HG02759 (cell line): ENCODE measurements at regions not wholly inside any gene's neighbourhood (a gene's known extent, or its start where the extent isn't known, plus 50 kb on each side); places are given as distances from the start of the nearest gene placed in this dataset.

Source experiments
- ATAC-seq: cut with Tn5 transposase; IDR thresholded peaks from one replicate; pipeline ENCODE4 v1.9.1; 2021; ENCODE audit warnings: mild to moderate bottlenecking, moderate library complexity; ENCODE audit not compliant: unreplicated experiment

DNA sequence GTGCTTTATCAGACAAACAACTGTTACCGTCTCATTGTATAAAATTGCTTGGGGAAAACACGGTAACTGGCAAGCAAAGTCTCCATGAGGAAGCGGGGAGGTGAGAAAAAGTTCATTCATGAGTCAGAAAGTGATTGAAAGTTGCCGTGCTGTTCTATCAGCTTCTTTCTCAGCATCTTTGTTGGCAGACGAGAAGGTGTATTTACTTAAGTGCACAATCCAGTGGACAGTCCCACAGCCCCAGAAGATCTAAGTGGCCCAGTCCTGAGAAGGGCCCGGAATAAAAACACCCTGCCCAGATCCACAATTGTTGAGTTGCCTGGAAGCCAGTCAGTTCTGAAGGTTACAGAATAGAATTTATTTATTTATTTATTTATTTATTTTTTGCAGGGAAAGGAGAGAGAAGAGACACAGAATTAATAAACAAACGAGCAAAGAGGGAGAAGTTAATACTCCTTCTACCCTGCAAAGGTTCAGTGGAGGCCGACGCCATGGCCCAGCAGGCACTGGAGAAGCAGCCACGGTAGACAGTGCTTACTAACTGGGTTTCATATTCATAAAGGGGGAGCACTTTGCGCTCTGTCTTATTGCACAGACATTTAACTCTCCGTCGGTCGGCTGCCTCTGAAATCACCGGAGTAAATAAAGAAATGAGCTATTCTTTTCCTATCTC, 676.0 kb upstream of the SALL3 start:
- ATAC-seq: no peak

DNA sequence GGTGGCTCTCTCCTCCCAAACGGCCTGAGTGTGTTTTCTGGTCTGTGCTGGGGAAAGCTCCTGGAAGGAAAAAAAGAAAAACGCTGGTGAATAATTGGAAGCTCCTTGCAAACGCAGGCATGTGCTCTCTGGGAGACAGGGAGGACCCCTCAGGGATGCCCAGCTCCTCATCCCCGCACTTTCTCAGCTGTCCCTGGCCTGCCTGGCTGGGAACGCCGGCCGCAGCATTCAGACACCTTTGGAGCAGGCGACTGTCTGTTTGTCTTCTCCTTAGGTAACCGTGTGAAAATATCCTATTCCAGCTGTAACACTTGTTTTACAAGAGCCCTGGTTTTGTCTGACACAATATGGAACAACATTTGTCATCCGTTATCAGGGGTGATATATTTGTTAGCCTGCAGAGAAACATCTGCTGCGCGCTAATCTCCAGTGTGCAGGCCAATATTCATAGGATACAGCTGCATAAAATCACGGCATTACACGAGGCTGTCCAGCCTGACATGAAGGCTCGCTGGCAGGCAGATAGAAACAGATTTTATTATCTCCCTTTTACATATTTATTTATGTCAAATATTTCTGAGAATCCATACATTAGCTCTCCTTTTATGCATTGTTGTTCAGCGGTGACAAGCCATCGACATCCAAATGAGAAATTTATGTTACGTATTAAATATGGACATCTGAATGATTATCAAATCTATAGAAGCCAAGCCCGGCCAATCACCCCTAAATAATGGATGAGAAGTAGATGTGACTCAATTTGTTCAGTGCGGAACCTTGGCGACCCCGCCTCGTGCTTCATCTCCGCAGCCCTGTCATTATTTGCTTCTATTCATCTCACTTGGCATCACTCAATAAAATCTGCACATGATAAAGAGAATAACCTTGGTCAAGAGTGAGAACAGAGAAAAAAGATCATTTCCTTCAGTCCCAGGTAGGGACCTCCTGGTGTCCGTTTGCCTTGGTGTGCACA, 675.1 kb upstream of the SALL3 start:
- no peak for ATAC-seq

DNA sequence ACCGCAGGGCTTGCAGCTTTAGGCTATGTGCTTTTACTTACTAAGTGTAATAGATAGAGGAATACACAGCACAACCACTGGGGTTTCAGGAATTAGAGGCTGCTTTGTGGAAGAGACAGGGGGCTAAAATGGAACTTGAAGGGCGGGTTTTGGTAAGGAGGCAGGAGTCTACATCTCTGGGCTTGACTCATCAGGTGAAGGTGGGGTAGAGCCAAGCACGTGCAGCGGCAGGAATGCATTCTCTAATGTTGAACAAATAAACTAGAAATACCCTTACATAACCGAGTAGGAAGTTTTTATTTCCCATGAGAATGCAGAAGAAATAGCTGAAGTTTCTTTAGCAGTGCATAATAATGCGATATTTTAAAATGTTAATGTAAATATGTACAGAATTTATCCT, 673.8 kb upstream of the SALL3 start:
- ATAC-seq: no peak

DNA sequence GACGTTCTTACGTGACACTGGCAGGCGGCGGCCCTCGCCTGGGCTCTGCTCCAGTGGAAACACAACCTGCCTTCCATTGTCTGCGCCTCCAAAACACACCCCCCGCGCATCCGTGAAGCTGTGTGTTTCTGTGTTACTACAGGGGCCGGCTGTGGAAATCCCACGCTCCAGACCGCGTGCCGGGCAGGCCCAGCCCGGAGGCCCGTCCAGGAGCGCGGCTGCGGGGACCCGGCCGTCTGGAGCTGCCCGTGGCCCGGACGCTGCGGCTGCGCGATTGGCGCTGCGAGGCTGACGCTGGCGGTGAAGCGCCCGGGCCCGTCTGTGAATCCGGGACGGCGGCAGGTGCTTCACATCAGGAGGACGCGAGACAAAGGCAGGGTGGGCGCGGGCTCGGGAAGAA, 670.3 kb upstream of the SALL3 start:
- no peak for ATAC-seq

DNA sequence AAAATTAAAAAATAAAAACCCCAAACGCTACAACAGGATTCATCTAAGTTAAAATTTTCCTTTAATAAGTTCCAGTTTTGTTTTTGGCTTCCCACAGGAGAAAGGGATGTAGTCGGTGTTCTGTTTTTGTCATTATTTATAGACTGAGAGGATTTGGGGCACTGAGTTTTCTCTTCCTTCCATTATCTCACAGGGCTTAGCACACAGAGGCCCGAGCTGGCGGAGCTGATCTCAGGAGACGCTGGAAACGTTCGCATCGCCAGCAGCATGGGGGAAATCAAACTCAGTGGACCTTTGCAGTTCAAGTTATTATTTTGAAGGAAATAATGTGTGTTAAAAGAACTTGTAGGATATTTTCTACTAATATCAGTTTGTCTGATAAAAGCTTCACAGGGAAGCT, 669.7 kb upstream of the SALL3 start:
- ATAC-seq: no peak

DNA sequence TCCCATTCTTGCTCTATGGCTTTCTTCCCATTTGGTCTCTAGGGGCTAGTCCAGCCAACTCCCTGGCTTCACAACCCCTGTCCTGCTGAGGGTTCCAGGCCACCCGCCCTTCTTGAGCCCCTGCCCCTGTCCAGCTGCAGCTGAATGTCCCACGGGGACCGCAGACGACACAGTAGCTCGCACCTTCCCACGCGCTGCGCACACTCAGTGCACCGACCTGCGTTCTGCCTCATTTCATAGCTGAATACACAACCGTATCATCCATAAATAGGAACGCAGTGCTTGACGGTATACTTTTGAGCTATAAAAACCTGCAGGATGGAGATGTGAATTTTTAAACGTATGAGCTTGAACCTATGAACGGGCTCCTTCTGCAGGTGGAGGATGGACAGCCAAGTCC, 660.4 kb upstream of the SALL3 start:
- ATAC-seq: no peak

DNA sequence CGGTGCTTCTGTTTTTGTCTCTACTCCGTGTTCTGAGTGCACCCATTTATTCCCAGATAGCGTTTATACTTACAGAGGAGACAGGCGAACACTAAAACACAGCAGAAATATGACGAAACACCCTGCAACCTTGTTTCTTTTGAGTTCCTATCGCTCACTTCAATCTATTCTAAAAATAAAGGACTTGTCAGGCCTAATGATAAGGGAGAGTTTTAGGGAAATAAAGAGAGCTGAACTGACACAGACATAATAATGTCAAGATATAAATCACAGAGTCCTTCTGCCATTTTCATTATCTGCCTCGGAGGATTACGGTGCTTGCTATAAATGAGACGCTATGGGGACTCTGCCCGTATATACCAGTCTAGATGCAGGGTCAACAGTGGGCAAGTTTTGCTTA, 659.7 kb upstream of the SALL3 start:
- ATAC-seq: no peak

DNA sequence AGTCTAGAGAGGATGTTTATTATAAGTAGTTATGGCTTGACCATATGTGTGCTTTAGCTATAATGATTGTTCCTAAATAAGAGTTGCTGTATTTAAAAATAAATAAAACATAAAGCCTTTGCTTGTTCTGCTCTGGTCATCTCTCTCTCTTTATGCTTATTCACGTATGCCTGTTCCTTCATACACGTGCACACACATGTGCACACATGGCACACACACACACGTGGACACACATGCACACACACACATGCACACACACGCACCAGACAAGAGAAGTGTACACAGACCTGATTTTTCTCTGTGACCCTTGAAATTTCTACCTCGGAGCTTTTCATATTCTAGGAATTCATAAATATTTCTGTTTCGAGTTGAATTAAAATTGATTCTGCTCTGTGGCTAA, 658.2 kb upstream of the SALL3 start:
- ATAC-seq: no peak

DNA sequence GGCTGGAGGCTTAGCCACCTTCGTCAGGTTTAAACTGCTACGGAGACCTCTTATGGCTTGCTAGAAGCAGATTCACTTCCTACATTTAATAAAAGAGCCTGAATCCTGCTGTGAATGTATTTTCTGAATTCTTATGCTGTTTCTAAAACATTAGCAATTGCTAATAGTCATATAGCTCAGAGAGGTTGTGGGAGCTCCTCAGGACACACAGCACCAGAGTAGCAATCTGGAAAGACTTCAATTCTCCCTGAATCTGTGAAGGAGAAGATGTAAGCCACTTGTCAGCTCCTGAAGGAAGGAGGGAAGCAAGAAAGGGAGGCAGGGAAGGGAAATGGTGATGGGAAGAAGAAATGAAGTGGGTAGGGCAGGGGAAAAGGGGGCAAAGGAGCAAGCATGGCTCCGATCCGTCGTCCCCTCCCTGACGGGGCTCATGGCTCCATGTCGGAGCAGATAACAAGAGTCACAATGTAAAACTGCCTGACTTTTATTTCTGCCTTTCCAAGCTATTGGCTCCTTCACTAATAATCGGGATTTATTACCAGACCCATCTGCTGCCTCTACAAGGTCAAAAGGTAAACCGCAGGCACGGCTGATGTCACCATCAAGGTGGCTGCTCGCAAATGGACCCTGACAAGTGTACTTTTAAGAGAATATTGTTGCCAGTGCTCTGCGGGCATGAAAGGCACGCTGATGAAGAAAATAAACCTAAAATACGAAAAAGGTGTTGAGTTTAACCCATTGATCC, 656.0 kb upstream of the SALL3 start:
- ATAC-seq: no peak

DNA sequence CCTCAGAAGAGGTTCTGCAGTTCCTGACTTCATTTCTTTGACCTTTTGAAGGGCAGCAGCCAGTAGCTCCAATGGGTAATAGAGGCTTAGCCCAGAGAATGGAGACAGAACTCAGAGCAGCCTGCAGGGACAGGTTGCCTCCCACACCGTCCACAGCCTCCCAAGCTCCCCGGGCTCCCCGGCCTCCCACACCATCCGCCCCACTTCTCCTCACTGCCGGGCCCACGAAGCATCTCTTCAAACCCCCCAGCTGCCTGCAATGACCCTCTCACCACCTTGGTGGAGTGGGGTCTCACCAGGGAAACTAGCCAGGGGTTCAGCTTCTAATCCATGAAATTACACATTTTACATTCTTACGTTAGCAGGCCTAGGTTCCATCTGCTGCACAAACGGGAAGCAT, 652.0 kb upstream of the SALL3 start:
- ATAC-seq: no peak

DNA sequence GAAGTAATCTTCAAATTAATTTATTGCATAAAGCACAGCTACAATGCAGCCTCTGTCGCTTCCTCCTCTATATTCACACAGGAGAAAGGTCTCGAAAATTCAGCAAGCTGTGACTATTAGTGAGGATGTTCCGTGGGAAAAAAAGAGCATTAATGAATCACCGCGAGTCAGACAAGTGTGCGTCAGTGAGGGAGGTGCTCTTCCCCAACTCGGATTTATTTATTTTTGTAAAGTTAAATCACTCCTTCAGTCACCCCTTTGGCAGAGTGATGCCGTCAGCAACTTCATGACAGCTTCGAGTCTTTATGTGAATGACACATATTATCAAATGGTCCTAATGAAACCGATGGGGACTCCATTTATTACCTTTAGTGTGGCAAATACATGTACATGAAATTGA, 648.9 kb upstream of the SALL3 start:
- ATAC-seq: no peak

DNA sequence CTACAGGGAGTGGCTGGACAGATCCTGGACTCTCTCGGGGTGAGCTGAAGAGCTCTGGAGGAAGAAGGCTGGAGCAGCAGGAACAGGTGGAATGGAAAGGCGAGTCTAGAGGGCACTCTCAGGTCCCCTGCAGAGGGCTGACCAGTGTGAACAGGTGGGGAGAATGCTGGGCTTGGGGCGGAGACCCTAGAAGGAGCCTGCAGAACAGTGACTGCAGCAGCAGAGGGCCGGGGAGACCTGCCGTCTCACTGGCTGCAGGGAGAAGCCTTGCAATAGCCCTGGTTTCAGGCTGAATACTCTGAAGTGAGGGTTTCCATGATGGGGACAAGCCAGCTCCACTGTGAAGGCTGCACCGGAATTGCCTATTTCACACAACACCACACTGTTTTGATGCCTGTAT, 626.7 kb upstream of the SALL3 start:
- no peak for ATAC-seq

DNA sequence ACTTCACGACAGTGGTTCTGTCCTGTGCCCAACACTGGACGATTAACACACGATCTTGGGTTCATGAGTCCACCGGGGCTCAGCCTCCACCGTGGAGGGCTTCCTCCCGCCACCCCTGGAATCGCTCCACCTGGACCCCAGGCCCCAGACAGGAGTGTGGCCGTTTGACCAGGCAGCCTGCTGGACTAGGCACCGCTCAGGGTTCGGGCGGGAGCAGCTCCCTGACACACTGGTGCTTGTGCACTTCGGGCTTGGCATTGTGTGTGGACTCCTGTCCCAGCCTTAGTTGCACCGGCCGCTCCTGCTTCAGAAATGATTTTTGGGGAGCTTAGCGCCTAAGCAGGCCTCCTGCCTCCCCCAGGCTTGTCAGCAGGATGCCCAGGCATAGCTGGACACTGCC, 617.4 kb upstream of the SALL3 start:
- ATAC-seq: no peak

DNA sequence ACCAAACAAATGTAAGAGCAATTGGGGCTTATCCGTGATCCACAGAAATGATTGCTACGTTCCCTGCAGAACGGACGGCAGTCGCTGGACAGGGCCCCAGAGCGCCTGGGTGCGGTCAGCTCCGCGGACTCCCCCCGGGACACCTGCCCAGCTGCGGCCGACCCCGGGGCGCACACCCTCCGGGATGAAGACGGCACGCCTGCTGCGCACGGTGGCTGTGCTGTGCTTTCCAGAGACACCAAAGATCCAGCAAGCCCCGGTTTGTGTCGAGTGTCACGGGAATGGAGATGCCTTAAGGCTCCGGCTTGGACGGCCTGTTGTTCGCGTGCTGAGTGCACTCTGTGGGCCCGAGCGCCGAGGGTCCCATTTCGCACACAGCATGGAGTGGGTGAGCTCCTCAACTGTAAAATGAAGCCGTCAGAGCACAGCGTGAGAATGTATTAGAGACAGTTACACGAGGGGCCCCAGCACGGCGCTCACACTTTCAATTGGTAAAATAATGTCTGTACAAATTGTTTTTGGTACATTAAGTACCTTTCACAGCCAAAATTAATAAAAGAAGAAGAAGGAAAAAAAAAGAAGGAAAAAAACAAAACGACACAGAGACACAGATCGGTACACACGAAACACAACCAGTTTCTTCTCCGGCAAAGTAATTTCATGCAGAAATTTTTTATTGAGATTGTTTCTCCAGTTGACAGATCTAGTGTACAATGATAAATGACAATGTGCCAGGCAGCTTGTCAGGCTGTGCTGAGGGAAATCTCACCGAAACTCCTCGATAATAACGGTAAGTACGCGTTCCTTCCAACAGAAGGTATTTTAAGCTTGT, 615.8 kb upstream of the SALL3 start:
- ATAC-seq: no peak

DNA sequence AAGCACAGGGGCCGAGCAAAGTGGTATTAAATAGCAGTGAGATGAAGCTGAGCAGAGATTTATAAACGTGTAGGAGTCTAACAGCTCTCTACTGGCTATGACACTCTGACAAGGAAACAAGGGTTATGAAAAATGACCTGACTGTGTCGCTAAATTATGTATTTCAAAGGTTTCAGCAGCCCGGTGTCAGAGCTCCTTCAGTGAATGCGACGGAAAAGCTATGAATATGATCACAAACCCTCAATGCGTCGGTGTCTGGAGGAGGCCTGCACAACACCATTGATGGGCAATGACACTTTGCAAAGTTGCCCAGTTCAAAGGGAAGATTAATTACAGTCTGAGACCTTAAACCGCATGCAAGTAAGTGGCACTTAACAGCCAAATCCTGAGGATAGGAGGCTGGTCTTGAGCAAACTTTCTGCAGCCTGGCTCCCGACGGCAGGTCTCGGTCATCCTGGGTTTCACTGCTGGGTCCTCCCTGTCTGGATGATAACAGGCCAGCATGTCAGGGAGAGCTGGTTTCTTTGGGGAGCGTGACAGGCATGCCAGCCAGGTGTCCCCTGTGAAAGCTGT, 615.1 kb upstream of the SALL3 start:
- no peak for ATAC-seq

DNA sequence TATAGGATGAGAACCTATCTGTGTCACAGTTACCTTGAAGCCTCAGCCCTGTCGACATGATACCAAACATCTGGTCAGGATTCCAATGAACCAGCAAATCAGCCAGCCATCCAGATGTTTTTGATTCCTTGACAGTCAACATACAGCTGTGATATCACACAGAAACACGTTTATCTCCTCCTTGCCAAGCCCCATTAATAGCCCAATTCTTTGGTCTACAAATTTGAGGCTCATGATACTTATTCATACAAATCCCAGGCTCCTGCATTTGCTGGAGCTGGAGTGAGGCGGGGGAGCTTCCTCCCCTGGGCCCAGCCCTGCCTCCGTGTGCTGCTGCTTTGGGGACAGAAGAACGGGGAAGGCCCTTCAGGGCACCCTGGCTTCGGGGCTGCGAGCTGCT, 611.6 kb upstream of the SALL3 start:
- no peak for ATAC-seq

DNA sequence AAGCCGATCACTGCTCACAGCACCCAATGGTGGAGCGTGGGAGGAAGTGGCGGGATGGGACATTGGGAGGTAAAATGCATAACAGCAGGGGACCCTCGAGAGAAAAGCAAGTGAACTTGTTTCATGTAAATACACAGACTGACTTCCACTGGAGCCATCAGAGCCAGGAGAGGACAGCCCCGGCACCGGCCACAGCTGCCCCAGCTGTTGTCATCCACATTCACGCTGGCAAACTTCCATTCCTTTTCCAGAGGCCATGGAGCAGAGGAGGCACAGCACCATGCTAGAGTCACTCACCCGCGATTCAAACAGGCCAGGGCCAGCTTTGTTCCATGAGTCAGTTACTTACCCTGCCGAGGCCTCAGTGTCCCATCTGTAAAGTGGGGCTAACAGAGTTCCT, 610.9 kb upstream of the SALL3 start:
- no peak for ATAC-seq

DNA sequence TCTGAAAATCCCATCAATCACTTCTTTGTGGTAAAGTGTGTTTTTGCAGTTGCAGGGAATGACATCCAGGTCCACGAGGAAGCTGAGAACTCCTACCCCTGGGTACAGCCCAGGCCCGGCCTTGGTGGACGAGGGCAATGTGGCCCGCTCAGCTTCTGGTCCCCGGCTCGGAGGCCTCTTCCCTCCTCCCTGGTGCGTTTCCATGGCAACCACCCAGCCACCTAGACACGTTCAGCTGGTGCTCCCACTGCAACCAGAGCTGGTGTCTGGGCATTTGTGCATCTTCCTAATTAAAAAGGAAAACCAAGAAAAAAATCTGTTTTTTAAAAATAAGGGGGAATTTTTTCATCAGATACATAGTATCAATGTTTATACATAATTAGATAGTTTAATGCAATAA, 603.6 kb upstream of the SALL3 start:
- ATAC-seq: no peak

DNA sequence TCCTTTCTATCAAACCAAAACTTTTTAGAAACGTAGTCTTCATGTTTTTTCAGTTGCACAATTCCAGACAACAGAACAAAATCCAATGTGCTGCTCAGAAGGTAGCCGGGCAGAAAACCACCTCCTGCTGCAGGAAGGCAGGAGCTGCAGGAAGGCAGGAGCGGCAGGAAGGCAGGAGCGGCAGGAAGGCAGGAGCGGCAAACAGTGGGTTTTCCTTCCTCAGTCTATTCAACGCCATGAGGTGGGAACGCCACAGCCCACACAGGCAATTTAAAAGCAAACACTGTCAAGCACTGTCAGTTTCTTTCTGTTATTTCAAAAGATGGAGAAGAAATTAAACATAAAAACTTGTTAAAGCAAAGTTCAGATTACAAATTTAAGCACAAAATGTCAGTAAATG, 601.2 kb upstream of the SALL3 start:
- no peak for ATAC-seq

DNA sequence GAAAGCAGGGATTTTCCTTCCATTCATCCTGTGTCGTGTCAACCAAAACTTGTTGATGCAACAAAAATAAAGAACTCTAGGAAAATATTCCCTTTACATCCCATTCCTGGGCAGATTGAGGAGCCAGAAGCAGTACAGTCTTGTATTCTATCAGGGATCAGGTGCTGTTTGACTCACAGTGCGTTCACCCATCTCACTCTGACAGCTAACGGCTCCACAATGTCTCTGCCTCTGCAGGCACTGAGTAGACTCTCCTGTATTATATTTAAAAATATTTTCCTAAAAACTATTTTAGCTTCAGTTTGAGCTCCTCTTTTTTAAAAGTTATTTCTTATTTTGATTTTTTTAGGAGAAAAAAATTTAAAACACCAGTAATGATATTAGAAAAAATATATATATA, 600.6 kb upstream of the SALL3 start:
- no peak for ATAC-seq
